ENCODE measurements at regions not wholly inside any gene's neighbourhood (a gene's known extent, or its start where the extent isn't known, plus 50 kb on each side); places are given as distances from the start of the nearest gene placed in this dataset.

DNA sequence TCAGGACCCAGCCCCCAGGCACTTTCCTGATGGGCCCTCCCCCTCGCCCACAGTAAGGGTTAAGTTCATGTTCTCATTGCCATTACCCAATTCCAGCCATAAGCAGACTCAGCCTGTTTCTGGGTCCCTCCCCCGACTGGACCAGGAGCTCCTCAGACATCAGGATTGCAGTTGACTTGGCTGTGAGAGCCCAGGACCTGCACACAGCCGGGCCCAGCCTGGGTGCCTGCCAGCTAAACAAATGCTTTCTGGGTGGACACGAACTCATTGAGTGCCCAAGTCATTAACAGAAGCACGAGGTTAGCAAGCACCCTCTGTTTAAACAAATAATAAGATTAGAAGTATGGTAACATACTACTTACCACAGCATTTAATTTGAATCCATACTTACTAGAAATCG, 147.9 kb upstream of the POU3F1 start:
- TF ChIP-seq, protein P1, sequence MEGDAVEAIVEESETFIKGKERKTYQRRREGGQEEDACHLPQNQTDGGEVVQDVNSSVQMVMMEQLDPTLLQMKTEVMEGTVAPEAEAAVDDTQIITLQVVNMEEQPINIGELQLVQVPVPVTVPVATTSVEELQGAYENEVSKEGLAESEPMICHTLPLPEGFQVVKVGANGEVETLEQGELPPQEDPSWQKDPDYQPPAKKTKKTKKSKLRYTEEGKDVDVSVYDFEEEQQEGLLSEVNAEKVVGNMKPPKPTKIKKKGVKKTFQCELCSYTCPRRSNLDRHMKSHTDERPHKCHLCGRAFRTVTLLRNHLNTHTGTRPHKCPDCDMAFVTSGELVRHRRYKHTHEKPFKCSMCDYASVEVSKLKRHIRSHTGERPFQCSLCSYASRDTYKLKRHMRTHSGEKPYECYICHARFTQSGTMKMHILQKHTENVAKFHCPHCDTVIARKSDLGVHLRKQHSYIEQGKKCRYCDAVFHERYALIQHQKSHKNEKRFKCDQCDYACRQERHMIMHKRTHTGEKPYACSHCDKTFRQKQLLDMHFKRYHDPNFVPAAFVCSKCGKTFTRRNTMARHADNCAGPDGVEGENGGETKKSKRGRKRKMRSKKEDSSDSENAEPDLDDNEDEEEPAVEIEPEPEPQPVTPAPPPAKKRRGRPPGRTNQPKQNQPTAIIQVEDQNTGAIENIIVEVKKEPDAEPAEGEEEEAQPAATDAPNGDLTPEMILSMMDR (IDR thresholded peaks at IDR 0.05), result no peak
- no peak for TF ChIP-seq POLR2A (IDR thresholded peaks at IDR 0.05)
